ENCODE measurements at regions not wholly inside any gene's neighbourhood (a gene's known extent, or its start where the extent isn't known, plus 50 kb on each side); places are given as distances from the start of the nearest gene placed in this dataset.

DNA sequence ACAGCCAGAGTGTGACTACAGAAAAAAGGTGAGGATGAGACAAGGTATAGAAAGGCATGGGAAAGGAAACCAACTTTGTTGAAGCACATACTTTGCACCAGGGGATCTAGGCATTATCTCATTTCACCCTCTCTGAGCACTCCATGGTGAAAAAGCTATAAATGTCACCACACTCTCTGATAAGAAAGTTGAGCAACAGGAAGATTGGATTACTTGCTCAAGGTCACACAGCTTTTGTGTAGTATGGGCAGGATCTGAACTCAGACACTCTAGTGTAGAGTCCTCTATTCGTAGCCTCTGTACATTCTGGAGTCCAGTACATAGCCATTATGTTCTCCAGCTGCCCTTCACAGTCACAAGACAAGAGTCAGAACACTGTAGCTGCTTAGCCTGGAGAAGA, 163.4 kb upstream of the SEMA6D start:
- TF ChIP-seq, protein P1, sequence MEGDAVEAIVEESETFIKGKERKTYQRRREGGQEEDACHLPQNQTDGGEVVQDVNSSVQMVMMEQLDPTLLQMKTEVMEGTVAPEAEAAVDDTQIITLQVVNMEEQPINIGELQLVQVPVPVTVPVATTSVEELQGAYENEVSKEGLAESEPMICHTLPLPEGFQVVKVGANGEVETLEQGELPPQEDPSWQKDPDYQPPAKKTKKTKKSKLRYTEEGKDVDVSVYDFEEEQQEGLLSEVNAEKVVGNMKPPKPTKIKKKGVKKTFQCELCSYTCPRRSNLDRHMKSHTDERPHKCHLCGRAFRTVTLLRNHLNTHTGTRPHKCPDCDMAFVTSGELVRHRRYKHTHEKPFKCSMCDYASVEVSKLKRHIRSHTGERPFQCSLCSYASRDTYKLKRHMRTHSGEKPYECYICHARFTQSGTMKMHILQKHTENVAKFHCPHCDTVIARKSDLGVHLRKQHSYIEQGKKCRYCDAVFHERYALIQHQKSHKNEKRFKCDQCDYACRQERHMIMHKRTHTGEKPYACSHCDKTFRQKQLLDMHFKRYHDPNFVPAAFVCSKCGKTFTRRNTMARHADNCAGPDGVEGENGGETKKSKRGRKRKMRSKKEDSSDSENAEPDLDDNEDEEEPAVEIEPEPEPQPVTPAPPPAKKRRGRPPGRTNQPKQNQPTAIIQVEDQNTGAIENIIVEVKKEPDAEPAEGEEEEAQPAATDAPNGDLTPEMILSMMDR (IDR thresholded peaks at IDR 0.05 in 2 of 3, conservative IDR thresholded peaks at IDR 0.05 in 1 of 3; ENCODE audit: control insufficient read depth in 2 of 3, extremely low read depth in 1 of 3, insufficient read depth in 1 of 3, low read depth in 3 of 3, low read length in 3 of 3), result no peak
- TF ChIP-seq, protein P2, sequence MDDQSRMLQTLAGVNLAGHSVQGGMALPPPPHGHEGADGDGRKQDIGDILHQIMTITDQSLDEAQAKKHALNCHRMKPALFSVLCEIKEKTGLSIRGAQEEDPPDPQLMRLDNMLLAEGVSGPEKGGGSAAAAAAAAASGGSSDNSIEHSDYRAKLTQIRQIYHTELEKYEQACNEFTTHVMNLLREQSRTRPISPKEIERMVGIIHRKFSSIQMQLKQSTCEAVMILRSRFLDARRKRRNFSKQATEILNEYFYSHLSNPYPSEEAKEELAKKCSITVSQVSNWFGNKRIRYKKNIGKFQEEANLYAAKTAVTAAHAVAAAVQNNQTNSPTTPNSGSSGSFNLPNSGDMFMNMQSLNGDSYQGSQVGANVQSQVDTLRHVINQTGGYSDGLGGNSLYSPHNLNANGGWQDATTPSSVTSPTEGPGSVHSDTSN (IDR thresholded peaks at IDR 0.05; ENCODE audit: insufficient replicate concordance, low read depth, low read length), result no peak
- TF ChIP-seq EGR1 (IDR thresholded peaks at IDR 0.05; ENCODE audit: borderline replicate concordance in 1 of 2, low read depth in 2 of 2, low read length in 2 of 2), result no peak
- TF ChIP-seq, protein P3, sequence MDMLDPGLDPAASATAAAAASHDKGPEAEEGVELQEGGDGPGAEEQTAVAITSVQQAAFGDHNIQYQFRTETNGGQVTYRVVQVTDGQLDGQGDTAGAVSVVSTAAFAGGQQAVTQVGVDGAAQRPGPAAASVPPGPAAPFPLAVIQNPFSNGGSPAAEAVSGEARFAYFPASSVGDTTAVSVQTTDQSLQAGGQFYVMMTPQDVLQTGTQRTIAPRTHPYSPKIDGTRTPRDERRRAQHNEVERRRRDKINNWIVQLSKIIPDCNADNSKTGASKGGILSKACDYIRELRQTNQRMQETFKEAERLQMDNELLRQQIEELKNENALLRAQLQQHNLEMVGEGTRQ (IDR thresholded peaks at IDR 0.05; ENCODE audit: borderline replicate concordance, low read depth, low read length), result no peak
- TF ChIP-seq, protein P4, sequence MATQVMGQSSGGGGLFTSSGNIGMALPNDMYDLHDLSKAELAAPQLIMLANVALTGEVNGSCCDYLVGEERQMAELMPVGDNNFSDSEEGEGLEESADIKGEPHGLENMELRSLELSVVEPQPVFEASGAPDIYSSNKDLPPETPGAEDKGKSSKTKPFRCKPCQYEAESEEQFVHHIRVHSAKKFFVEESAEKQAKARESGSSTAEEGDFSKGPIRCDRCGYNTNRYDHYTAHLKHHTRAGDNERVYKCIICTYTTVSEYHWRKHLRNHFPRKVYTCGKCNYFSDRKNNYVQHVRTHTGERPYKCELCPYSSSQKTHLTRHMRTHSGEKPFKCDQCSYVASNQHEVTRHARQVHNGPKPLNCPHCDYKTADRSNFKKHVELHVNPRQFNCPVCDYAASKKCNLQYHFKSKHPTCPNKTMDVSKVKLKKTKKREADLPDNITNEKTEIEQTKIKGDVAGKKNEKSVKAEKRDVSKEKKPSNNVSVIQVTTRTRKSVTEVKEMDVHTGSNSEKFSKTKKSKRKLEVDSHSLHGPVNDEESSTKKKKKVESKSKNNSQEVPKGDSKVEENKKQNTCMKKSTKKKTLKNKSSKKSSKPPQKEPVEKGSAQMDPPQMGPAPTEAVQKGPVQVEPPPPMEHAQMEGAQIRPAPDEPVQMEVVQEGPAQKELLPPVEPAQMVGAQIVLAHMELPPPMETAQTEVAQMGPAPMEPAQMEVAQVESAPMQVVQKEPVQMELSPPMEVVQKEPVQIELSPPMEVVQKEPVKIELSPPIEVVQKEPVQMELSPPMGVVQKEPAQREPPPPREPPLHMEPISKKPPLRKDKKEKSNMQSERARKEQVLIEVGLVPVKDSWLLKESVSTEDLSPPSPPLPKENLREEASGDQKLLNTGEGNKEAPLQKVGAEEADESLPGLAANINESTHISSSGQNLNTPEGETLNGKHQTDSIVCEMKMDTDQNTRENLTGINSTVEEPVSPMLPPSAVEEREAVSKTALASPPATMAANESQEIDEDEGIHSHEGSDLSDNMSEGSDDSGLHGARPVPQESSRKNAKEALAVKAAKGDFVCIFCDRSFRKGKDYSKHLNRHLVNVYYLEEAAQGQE (IDR thresholded peaks at IDR 0.05; ENCODE audit: low read depth, low read length), result no peak

All from GM12878 (cell line).